Hematopoietic multipotent progenitor cell treated with erythropoietin and hydrocortisone succinate and interleukin-3 and kit ligand, for 6 days (in vitro differentiated cells): ENCODE measurements at regions not wholly inside any gene's neighbourhood (a gene's known extent, or its start where the extent isn't known, plus 50 kb on each side); places are given as distances from the start of the nearest gene placed in this dataset.

Experiments used
- DNase-seq: peaks from one replicate; pipeline ENCODE4 v3.0.0-alpha.2; 2015

GRCh38 chr20:10771435-10772140, 97.8 kb upstream of the JAG1 start:
- no peak for DNase-seq

GRCh38 chr20:10774357-10774943, 100.7 kb upstream of the JAG1 start:
- DNase-seq = no peak

DNA sequence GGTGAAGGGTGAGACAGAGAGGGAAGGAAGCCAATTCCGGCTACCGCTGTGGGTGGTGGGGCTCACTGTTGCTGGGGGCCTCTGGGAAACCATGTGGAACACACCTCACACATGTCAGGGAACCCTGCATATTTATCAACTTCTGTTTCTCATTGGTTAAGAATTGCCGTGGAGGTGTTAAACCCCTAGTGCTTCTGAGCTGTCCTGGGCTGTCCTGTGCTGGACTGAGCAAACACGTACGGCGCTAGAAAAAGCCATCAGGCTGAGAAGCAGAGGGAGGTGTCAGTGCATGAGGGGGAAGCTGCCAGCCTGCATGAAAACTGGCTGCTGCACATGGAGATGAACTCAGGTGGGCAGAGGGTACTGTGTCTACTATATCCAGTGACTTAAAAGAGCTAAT, 103.9 kb upstream of the JAG1 start:
- DNase-seq = no peak

DNA sequence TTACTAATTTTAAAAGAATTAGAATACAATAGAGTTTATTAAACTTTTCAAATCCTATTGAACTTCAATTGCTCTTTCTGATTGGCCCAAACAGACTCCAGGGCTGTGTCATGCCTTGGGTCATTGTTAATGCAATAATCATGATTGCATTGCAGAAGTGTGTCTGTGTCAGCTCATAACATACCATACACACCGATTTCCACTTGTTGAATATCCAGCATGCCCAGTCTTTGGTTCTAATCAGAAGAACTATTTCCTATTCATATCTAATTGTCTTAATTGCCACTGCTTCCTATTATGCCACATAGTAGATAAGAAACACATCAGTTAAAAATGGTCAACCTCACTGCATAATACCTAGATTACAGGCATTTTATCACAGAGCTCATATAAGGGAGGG, 106.1 kb upstream of the JAG1 start:
- no peak for DNase-seq

GRCh38 chr20:10780901-10781300, 107.1 kb upstream of the JAG1 start:
- DNase-seq = no peak

- DNase-seq = no peak
Measured at GRCh38 chr20:10781526-10781925, 107.7 kb upstream of the JAG1 start.

DNA sequence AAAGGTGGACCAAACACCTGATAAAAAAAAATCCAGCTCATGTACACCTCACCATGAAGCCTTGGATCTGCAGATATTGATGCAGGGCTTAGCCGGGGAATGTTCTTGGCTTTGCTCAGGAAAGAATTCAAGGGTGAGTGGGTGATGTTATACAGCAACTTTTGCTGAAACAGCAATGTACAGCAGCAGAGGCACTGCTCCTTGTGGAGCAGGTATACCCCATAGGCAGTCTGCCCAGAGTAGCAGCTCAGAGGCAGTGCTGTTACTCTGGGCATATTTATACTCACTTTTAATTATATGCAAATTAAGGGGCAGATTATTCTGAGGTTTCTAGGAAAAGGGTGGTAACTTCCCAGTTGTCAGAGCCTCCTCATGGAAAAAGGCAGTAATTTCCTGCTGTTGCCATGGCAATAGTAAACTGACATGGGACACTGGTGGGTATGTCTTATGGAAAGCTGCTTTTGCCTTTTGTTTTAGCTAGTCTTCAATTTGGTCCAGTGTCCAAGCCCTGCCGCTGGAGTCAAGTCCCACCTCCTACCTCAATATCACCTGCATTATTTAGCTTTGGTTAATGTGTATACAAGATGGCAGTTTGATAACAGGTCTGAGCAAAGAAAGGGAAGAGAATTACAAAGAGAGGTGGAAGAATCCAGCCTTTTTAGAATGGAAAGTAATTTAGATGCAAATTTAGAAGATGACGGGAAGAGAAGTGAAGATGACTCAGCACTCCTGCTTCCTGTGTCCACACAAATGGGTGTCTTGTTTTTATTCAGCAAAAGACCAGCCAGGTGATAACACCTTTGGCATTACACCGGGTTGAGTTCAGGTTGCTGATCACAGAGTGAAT, 110.1 kb upstream of the JAG1 start:
- DNase-seq = no peak

DNA sequence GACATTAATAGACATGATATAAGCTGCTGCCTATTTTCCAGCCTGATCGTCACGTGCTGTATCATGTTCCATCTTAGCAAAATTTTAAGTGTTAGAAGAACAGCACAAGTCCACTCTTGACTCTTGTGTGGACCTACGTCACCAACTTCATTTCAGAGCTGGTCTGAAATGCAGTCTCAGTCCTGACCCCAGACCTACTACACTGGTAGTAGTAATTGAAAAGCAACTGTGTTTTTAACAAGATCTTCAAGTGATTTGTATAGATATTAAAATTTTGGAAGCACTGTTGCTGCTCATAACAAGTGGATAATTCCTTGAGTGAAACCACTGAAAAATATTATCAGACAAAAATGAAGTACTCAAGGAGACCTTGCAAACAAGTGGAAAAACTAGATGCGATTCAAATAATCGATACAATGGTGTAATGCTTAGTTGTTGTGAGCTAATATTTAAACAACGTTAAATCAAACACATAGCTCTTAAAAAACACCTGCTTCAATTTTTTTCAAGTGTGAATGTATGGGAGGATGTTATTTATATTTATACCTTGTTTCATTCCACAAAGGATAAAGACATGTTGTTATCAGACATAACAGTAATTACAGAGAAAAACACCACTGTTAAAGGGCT, 110.9 kb upstream of the JAG1 start:
- no peak for DNase-seq

- DNase-seq = peak; percentile 7
Measured at GRCh38 chr20:10786678-10787077, 112.9 kb upstream of the JAG1 start.

DNA sequence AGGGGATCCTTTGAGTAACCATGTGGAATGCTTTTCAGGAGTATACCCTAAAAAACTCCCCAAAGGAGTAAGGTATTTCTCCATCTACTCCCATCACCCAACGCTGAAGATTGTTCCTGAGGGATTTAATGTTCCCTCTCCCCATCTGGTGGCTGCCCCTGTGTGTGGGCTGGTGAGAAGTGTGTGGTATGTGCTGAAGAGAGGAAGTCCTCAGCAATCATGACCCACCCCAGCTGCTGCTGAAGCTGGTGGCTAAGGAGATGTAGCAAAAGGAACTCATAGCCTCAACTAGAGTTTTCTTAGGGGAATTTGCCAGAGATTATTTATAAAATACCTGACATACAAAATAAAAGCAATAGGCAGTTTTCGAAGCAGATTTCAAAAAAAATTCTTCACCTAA, 114.3 kb upstream of the JAG1 start:
- DNase-seq = no peak

DNA sequence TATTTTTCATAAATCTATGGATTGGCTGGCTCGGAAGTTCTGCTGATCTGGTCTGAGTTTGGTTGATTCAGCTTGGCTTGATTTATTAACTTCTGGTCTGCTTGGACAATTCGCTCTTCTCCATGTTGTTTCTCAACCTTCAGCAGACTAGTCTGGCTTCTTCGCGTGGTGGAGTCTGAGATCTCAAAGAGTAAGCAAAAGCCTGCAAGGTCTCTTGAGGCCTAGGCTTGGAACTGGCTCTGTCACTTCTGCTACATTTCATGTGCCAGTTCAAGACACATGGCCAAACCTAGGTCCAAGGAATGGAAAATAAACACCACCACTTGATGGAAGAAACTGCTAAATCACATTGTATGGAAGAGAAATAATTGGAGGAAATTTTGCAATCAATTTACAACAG, 115.1 kb upstream of the JAG1 start:
- DNase-seq = no peak

GRCh38 chr20:10789386-10789785, 115.6 kb upstream of the JAG1 start:
- DNase-seq = no peak

DNA sequence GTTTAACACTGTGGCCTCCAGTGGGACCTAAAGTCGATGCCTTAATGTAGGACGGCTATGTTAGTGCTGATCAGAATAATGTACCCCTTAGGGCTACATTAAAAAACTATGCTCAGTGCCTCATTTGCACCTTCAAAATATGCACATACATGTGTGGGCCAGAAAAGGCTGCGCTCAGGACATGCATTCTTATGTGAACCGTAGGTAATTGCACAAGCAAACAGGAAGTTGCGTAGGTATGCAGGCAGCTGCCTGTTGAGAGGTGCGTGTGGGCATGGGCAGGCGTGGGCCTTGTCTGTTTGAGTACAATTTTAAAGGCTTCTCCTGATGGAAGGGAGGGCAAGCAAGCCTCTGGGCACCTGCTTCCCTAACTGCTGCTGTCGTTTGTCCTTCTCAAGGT, 116.2 kb upstream of the JAG1 start:
- no peak for DNase-seq

GRCh38 chr20:10792291-10792690, 118.5 kb upstream of the JAG1 start:
- no peak for DNase-seq

DNA sequence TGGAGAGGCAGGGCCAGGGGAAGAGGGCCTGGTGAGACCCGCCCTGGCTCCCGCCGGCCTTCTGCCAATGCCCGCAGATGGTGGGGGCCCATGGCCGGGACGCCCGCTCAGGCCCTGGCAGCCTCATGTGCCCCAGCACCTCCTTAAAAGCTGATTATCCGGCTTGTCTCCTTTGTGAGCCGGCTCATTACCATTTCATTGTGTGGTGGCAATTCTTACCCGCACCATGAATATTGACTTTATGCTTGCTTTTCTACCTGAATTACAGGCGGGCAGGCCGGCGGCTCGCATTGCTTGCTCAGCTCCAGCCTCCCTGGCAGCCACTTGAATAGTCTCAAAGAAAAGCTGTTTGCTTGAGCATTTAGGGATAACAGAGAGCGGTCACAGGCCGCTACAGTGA, 120.0 kb upstream of the JAG1 start:
- DNase-seq = no peak

- DNase-seq = no peak
Measured at GRCh38 chr20:10794765-10795164, 121.0 kb upstream of the JAG1 start.

DNA sequence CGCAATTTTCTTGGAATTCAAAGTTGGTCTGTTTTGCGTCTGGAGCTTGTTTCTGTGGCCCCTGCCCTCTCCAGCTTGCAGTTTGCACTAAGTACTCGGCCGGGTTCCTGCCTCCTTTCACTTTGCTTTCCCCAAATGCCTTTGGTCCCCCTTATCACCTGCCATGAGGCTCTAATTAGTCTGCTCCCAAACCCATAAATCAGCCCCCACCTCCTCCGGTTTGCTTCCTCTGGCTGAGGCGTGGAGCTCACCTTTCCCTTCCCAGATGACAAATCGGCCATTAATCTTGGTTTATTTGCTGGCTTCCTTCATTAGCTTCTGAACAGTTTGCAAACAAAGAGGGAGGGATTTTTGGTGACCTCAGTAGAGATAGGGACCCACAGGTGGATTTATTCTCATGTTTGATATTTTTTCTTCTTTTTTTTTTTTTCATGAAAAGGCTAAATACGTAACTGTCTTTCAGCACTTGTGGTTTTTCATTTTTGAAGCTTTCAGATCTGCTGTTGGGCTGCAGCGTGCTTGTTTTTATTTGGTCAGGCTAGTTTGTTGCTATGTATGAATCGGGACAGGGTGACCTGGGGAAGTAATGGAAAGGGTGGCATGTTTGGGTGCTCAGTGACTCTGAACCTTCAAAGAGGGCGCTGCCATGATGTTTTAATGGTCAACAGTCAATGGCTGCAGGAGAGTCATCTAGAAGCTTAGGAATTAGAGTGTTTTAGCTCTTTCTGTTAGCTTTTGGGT, 121.7 kb upstream of the JAG1 start:
- DNase-seq = no peak

DNA sequence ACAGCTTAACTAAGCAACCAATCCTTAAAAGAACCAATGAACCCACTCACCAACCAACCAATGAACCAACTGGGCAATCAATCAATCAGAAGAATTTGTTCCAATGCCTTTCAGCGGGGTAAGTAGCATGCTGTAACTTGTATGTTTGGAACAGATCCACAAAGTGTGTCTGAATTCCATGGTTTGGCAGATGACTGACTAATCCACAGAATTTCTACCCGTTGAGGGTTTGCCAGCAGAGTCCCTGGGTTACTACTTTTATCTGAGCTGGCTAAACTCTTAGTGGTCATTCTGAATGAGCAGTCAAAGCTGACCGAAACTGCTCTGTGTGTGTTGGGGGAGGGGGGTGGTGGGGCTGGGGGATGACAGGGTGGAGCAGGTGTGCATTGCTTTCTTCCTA, 125.0 kb upstream of the JAG1 start:
- no peak for DNase-seq

- DNase-seq = no peak
Measured at GRCh38 chr20:10799735-10800134, 125.9 kb upstream of the JAG1 start.

- no peak for DNase-seq
Measured at GRCh38 chr20:10800288-10800687, 126.5 kb upstream of the JAG1 start.

DNA sequence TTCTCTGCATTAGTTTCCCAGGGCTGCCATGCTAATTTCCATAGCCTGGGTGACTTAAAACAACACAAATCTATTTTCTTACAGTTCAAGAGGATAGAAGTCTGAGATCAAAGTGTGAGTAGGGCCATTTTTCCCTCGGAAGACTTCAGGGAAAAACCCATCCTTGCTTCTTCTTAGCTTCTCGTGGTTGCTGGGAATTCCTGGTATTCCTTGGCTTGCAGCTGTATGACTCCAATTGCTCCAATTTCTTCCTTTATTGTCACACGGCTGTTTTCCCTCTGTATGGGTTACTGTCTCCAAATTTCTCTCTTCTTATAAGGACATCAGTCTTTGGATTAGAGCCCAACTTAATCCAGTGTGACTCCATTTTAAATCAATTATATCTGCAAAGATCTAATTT, 128.4 kb upstream of the JAG1 start:
- no peak for DNase-seq

DNA sequence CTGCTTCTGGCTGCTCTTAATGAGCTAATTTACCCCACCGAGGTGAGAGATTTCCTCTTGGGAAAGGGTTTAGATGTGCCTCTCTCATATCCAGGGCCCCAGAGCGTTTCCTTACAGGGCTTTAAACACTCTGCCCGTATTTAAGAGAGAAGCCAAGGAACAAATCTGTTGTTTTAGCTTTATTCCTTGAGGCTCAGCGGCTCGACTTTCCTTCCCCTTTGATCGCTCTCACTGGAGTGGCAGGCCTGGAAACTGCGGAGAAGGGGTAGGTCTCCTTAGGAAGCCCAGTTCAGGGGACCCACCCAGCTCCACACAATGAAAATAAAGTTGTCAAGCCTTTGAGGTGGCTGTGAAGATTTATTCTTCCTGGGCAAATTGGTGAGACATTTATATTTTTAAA, 132.0 kb upstream of the JAG1 start:
- no peak for DNase-seq

GRCh38 chr20:10806539-10806938, 132.7 kb upstream of the JAG1 start:
- no peak for DNase-seq
